HG03139 (cell line): ENCODE measurements at regions not wholly inside any gene's neighbourhood (a gene's known extent, or its start where the extent isn't known, plus 50 kb on each side); places are given as distances from the start of the nearest gene placed in this dataset.
"Not testable (repeated sequence)": the region's sequence is repeated elsewhere in the genome, so short reads cannot be mapped to it uniquely, and the experiment has no call there.

Source experiments
- ATAC-seq: cut with Tn5 transposase; IDR thresholded peaks from one replicate; pipeline ENCODE4 v1.9.1; 2021; ENCODE audit not compliant: unreplicated experiment

- no peak for ATAC-seq
Measured at GRCh38 chr12:115378291-115378690, 694.3 kb upstream of the TBX3 start.

DNA sequence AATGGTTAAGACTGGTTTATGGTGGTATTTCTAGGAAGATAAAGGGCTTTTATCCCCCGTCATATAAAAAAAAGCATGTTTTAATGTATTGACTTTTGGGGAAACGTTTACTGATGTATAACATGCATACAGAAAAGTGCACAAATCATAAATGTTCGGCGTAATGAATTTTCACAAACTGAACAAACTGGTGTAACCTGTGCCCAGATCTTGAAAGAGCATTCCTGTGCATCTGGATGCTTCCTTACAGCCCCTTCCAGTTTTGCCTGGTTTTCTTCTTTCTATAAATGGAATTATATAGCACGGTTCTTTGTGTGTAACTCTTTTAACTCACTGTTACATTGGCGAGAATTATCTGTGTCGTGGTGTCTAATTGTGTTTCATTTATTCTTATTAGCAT lies 693.8 kb upstream of the TBX3 start:
- no peak for ATAC-seq

DNA sequence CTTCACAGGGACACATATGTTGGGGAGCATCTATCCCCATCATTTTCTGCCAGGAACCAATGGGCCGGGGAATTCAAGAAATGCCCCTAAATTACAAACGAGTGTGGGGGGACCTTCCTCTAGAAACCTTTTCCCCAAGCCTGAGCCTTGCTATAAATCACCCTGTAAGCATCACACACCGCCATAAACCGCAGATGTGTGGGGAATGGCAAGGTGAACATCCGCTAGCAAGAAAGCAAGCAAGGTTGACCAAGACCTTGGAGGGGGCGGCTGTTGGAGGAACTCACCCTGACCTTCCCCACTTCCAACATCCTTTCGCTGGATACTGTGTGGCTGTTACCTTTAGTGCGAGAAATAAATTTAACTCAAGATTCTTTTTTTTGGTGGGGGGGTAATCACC lies 693.3 kb upstream of the TBX3 start:
- ATAC-seq = no peak

DNA sequence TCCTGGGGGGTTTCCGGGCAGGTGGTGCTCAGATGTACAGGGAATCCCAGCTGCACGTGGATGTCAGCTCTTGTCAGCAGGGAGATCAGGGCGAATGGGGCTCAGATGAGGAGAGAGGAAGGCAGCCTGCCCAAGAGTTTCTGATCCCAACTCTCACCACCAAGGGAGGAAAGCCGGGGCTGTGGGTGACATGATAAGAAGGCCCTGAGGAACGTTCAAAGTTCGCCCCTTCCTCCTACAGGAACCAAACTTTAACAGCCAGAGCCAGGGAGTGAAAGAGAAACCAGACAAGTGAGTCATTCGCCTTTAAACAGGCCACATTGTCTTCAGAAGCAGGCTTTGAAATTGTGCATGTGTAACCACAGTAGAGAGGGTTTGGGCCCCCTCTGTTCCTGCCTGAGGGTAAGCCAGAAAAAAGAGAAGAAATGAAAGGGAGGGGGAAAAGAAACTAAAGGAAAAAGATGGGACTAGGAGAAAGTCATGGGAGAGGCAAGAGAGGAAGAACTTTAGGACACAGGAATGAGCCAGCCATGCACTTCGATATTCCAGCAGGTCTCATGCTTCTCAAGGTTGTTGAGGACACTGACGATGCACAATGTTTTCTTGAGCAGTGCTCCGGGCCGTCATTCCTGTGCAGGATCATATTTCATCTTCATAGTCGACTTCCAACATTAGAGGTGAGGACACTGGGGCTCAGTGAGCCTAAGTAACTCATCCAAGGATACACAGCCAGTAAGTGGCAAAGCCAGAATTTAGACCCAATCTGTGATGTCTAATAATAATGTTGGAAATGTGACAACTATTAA lies 691.4 kb upstream of the TBX3 start:
- ATAC-seq = peak; percentile 79

DNA sequence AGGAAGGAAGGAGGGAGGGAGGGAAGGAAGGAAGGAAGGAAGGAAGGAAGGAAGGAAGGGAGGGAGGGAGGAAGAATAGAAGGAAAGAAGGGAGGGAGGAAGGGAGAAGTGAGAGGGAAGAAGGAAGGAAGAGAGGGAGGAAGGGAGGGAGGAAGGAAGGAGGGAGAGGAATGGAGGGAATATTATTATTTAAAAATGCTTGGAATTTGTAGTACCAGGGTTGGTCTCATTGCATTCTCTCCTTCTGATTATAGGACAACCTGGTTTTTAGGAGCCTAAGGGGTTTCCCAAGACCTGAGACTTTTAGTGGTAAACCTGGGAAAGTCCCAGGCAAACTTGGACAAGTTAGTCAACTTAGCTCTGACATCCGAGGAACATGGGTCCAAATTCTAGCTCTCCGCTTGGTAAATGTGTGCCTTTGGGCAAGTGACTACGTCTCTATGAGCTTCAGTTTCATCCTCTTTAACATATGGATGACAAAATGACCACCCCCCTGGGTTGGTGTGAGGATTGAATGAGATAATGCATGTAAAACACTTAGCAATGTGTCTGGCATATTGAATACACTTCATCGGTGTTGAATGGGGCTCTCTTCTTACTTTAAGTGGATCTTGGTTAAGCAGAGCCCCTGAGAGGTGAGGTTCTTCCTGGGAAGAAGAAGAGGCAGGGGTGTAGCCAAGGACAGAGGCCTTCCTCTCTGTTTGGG lies 690.7 kb upstream of the TBX3 start:
- peak; percentile 11 for ATAC-seq

GRCh38 chr12:115371711-115372110 lies 687.7 kb upstream of the TBX3 start:
- ATAC-seq = no peak

- ATAC-seq = no peak
Measured at GRCh38 chr12:115370650-115371049, 686.7 kb upstream of the TBX3 start.

DNA sequence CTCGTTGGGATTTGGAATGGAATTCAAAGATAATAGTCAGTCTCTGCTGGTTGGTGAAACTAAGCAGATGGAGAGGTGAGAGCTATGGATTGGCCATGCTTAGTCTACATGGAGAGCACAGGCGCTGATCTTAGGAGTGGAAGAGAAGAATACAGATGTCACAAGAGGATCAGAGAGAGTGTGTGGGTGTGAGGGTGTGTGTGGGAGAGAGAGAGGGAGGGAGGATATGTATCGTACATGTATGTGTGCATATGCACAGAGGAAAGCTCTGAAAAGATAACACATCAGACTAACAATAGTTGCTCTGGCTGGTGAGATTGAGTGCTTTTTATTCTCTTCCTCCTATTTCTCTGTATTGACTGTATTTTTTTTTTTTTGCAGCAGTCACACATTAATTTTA lies 686.2 kb upstream of the TBX3 start:
- ATAC-seq = no peak

DNA sequence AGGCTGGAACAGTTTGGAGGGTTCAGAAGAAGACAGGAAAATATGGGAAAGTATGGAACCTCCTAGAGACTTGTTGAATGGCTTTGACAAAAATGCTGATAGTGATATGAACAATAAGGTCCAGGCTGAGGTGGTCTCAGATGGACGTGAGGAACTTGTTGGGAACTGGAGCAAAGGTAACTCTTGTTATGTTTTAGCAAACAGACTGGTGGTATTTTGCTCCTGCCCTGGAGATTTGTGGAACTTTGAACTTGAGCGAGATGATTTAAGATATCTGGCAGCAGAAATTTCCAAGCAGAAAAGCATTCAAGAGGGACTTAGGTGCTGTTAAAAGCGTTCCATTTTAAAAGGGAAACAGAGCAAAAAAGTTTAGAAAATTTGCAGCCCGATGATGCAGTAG lies 682.3 kb upstream of the TBX3 start:
- ATAC-seq = not testable (repeated sequence)

- ATAC-seq = not testable (repeated sequence)
Measured at GRCh38 chr12:115365765-115366164, 681.8 kb upstream of the TBX3 start.

- ATAC-seq = no peak
Measured at GRCh38 chr12:115364921-115365320, 680.9 kb upstream of the TBX3 start.

DNA sequence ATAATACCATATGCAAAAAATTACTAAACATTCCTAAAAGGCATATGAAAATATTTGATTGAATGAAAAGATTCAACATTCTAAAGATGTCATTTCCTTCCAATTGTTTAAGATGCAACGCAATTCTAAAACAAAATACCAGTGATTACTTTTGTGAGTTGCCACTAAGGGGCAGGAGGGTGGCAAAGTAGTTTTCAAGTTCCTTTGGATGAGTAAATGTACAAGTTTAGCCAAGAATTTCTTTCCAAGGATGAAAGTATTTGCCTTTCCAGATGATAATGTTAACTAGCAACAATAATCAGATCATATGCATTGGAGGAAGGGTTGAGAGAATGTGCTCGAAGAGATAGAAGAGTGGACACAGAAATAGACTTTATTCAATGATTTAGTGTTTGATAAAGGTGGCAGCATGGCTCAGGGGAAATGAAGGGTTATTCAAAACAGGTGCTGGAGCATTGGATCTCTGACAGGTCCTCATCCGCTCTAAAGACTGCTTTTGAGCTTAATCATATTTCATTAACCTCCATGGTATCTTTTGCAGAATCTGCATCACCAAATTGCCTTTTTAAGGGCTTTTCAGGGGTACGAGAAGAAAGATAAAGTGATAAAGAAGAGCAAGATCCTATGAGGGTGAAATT lies 678.5 kb upstream of the TBX3 start:
- ATAC-seq = no peak

GRCh38 chr12:115357681-115358080 lies 673.7 kb upstream of the TBX3 start:
- no peak for ATAC-seq

- no peak for ATAC-seq
Measured at GRCh38 chr12:115355301-115355700, 671.3 kb upstream of the TBX3 start.

DNA sequence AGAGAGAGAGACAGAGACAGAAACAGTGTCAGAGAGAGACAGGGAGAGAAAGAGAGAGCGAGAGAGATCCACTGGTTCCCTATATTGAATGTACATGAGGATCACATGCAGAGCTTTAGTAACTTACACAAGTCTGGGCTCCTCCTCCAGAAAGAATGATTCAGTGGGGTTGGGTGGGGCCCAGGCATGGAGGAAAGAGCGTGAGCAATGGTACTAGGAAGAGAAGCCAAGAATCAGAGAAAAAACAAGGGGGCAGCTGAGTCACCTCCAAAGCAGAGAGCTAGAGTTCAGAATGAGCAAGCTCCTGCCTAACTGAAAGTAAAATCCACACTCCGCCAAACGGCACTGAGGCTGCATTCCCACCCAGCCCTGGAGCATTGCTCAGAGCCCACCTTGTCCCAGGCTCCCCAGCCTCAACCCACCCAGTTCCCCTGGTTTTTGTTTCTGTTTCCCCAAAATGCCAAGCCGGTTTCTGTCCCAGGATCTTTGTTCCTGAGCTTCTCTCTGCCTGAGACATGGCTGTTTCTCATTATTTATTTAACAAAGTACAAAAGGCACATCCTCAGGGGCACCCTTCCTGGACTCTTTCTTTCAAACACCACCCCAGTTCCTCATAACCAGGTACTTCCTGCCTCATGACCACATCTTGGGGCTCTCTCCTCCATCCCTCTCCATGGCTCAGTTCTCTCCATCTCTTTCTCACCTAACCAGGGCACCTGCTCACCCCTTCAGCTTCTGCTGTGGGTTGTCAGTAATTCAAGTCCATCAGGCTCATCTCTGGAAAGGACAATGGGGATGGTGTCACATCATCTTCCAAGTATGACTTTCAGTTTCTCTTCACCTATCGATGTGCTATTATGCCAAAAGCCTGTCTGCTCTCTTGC lies 670.3 kb upstream of the TBX3 start:
- ATAC-seq = no peak

DNA sequence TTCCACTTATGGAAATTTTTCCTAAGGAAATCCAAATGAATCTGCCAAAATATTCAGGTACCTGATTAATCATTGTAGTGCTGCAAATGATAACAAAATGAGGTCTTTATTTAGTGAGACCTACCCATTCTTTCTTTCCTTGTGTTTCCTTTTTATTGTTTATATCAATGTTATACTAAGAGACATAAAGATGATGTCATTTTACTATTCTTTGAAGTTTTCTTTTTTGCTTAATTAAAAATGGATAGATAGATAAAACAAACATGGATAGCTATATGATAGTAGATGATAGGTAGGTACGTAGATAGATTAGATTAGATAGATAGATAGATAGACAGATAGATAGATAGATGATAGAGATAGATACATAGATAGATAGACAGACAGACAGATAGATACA lies 669.5 kb upstream of the TBX3 start:
- no peak for ATAC-seq

DNA sequence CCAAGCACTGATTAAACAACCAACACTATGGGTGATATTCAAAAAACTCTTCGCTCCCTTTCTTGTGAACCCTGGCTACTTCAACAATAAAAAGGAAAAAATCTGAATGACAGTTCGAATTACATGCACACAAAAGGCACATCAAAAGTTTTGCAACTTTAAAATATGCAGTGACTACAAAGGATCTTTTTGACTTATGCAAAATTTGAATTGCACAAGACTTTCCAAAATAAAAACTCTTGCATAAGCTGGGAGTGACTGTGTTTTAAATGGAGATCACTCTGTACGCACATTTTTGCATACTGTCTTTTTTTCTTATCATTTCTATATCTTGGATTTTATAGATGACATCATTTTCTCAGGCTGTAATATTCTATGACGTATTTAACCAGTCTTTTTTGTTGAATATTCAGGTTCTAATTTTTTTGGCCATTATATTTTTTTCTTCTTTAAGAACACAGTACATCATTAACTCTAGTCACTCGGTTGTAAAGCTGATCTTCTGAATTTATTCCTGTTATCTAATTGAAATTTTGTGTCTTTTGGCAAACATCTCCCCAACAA lies 667.6 kb upstream of the TBX3 start:
- no peak for ATAC-seq

DNA sequence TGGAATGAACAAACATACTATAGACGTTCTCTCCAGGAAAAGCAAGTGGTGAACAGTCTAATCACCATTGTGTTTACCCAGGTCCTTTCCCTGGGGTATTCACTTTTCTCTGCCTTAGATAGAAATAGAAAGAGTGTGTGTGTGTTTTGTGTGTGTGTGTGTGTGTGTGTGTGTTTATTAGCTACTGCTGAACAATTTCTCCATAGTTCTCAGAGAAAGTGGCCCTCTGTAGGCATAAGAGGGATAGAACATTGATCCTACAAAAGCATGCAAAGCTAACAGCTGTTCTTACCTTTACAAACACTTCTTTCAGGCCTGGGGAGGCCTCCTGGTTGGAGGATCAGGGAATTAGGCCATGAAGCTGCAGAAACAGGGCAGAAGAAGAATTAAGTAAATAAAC lies 665.7 kb upstream of the TBX3 start:
- no peak for ATAC-seq

GRCh38 chr12:115348301-115348700 lies 664.3 kb upstream of the TBX3 start:
- ATAC-seq = no peak

DNA sequence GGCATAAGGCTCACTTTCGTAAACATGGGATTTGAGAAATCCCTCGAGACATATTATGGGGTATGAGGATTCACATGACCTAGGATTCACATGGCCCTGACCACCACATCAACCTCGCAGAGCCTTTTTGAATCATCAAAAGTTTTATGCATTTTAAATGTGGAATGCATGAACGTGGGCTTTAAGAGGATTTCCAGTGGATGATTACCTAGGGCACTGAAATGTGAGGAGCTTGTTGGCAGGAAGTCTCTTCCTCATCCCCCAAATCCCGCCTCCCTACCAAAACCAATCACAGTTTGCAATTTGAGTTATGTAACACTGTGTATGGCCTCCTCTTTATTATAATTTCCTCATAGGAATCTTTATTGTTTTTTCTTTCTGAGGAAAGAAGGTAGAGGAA lies 659.6 kb upstream of the TBX3 start:
- no peak for ATAC-seq

DNA sequence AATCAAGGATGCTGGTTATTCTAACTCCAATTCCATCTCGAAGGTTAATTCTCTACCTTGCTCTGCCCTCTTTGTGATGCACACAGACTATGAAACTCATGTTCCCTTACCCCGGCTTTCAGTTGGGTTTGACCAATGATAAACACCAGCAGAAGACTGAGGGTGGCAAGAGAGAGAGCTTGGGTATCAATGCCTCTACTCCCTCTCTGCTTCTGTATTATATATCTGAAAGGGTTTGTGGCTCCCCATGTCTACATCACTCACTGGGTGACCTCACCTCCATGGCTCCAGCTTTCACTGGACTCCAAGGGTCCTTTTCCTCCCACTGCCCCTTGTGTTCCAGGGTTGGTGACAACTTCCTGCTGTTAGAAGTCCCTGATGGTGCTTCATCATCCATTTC lies 659.0 kb upstream of the TBX3 start:
- ATAC-seq = no peak
